ENCODE measurements at regions not wholly inside any gene's neighbourhood (a gene's known extent, or its start where the extent isn't known, plus 50 kb on each side); places are given as distances from the start of the nearest gene placed in this dataset.

- TF ChIP-seq, protein P1, sequence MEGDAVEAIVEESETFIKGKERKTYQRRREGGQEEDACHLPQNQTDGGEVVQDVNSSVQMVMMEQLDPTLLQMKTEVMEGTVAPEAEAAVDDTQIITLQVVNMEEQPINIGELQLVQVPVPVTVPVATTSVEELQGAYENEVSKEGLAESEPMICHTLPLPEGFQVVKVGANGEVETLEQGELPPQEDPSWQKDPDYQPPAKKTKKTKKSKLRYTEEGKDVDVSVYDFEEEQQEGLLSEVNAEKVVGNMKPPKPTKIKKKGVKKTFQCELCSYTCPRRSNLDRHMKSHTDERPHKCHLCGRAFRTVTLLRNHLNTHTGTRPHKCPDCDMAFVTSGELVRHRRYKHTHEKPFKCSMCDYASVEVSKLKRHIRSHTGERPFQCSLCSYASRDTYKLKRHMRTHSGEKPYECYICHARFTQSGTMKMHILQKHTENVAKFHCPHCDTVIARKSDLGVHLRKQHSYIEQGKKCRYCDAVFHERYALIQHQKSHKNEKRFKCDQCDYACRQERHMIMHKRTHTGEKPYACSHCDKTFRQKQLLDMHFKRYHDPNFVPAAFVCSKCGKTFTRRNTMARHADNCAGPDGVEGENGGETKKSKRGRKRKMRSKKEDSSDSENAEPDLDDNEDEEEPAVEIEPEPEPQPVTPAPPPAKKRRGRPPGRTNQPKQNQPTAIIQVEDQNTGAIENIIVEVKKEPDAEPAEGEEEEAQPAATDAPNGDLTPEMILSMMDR (IDR thresholded peaks at IDR 0.05; ENCODE audit: insufficient read depth, low read length, poor library complexity, severe bottlenecking): no peak
- Histone ChIP-seq H3K36me3 (ENCODE audit: control insufficient read depth, insufficient read depth, low read length) (no peaks in the 10 kb centered on the region), H3K4me3 (ENCODE audit: low read depth, low read length) (no peak overlapping the region), H3K27me3 (ENCODE audit: control insufficient read depth, insufficient read depth, low read length) (no peaks in the 10 kb centered on the region)
- DNase-seq (ENCODE audit: low read depth): no peak
These were observed 566.0 kb upstream of the USP15 start for GRCh38 chr12:61694214-61694613.

DNA sequence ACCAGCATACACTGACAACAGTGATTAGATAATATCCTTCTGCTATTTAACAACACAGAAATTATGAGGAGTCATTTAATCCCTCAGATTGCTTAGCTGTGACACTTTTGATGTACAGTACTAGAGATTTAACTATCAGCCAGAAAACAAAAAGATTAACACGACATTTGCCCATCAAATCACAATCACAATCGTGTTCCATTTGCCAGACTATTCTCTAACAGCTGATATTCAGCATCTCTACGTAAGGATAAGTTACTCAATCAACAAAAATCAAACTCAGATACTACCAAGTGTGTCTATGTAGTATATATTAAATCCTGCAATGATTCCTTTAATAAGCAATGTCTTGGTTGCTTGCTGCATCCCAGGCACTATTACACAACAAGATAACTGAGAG is 558.7 kb upstream of the USP15 start:
- no peaks in the 10 kb centered on the region for H3K27me3 ChIP-seq (ENCODE audit: control insufficient read depth, insufficient read depth, low read length)
- no peak for DNase-seq (ENCODE audit: low read depth)
- no peak overlapping the region for H3K4me3 ChIP-seq (ENCODE audit: low read depth, low read length)
- TF ChIP-seq, protein P1 (IDR thresholded peaks at IDR 0.05; ENCODE audit: insufficient read depth, low read length, poor library complexity, severe bottlenecking): no peak
- no peaks in the 10 kb centered on the region for H3K36me3 ChIP-seq (ENCODE audit: control insufficient read depth, insufficient read depth, low read length)

- no peaks in the 10 kb centered on the region for H3K27me3 ChIP-seq (ENCODE audit: control insufficient read depth, insufficient read depth, low read length)
- DNase-seq (ENCODE audit: low read depth): no peak
- H3K36me3 ChIP-seq (ENCODE audit: control insufficient read depth, insufficient read depth, low read length): no peaks in the 10 kb centered on the region
- TF ChIP-seq, protein P1 (IDR thresholded peaks at IDR 0.05; ENCODE audit: insufficient read depth, low read length, poor library complexity, severe bottlenecking): no peak
- no peak overlapping the region for H3K4me3 ChIP-seq (ENCODE audit: low read depth, low read length)
These were observed 553.4 kb upstream of the USP15 start for GRCh38 chr12:61706783-61707182.

- Histone ChIP-seq H3K4me3 (ENCODE audit: low read depth, low read length) (no peak overlapping the region), H3K36me3 (ENCODE audit: control insufficient read depth, insufficient read depth, low read length) (no peaks in the 10 kb centered on the region), H3K27me3 (ENCODE audit: control insufficient read depth, insufficient read depth, low read length) (no peaks in the 10 kb centered on the region)
- TF ChIP-seq, protein P1 (IDR thresholded peaks at IDR 0.05; ENCODE audit: insufficient read depth, low read length, poor library complexity, severe bottlenecking): no peak
- DNase-seq (ENCODE audit: low read depth): no peak
These were observed 547.1 kb upstream of the USP15 start for GRCh38 chr12:61713121-61713520.

GRCh38 chr12:61717986-61718385 is 542.2 kb upstream of the USP15 start:
- TF ChIP-seq, protein P1 (IDR thresholded peaks at IDR 0.05; ENCODE audit: insufficient read depth, low read length, poor library complexity, severe bottlenecking): no peak
- no peaks in the 10 kb centered on the region for H3K27me3 ChIP-seq (ENCODE audit: control insufficient read depth, insufficient read depth, low read length)
- no peak for DNase-seq (ENCODE audit: low read depth)
- no peaks in the 10 kb centered on the region for H3K36me3 ChIP-seq (ENCODE audit: control insufficient read depth, insufficient read depth, low read length)
- H3K4me3 ChIP-seq (ENCODE audit: low read depth, low read length): no peak overlapping the region

DNA sequence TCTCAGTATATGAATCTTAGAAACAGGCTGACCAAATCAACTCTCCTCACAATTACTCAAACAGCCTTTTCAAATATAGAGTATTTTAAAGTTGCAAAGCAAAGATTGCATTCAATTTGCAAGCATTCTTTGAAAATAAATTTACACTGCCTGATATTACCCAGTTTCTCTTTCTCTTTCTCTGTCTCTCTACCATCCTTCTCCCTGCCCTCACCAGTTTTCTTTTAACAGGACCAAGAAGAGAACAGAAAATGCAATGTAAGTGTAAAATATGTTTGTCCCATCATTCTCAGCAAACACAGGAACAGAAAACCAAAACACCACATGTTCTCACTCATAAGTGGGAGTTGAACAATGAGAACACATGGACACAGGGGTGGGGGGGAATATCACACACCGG is 520.3 kb upstream of the USP15 start:
- Histone ChIP-seq H3K4me3 (ENCODE audit: low read depth, low read length) (no peak overlapping the region), H3K27me3 (ENCODE audit: control insufficient read depth, insufficient read depth, low read length) (no peaks in the 10 kb centered on the region), H3K36me3 (ENCODE audit: control insufficient read depth, insufficient read depth, low read length) (no peaks in the 10 kb centered on the region)
- TF ChIP-seq, protein P1 (IDR thresholded peaks at IDR 0.05; ENCODE audit: insufficient read depth, low read length, poor library complexity, severe bottlenecking): no peak
- DNase-seq (ENCODE audit: low read depth): no peak

Measured in kidney epithelial cell (primary cell).